Left lung (tissue), 4 donors: ENCODE measurements at regions not wholly inside any gene's neighbourhood (a gene's known extent, or its start where the extent isn't known, plus 50 kb on each side); places are given as distances from the start of the nearest gene placed in this dataset.

Experiments used
- ATAC-seq: fragments of 200-7000 bp; cut with Tn5 transposase; one replicate; pipeline ENCODE4 v1.9.1; 2020; ENCODE audit warnings: moderate library complexity
- DNase-seq, 4 donors: peaks; one replicate each; pipeline ENCODE4 v3.0.0-alpha.2; 2013 to 2020
- H3K27ac ChIP-seq, 2 donors: fragments of 200-600 bp; sonication (generic) in 1 of 2; one replicate each; pipeline versions ENCODE4 v1.5.0 to v1.8.0; 2020 to 2021
- H3K27me3 ChIP-seq, 2 donors: fragments of 200-600 bp; sonication (generic) in 1 of 2; one replicate each; pipeline versions ENCODE4 v1.5.0 to v1.8.0; 2020 to 2021
- H3K36me3 ChIP-seq, 2 donors: fragments of 200-600 bp; sonication (generic) in 1 of 2; one replicate each; pipeline versions ENCODE4 v1.5.0 to v1.8.0; 2020 to 2021
- H3K4me1 ChIP-seq, 2 donors: fragments of 200-600 bp; one replicate each; pipeline ENCODE4 v1.8.0; 2021
- H3K4me3 ChIP-seq, 2 donors: fragments of 200-600 bp; sonication (generic) in 1 of 2; one replicate each; pipeline versions ENCODE4 v1.5.0 to v1.8.0; 2020 to 2021; ENCODE audit warnings: mild to moderate bottlenecking in 1 of 2
- H3K9me3 ChIP-seq, 2 donors: fragments of 200-600 bp; sonication (generic) in 1 of 2; one replicate each; pipeline versions ENCODE4 v1.5.0 to v1.8.0; 2020 to 2021
- intact Hi-C, 2 donors: fragments of 100-400 bp; cut with DNase I; formaldehyde crosslinking; loops; one replicate each; pipeline versions ENCODE4 v1.11.2 to v1.14.2; 2022
- TF ChIP-seq, protein P1 (sequence below), 2 donors: fragments of 200-600 bp; sonication (generic) in 1 of 2; IDR thresholded peaks; one replicate each; pipeline versions ENCODE4 v1.5.0 to v1.8.0; 2021; ENCODE audit warnings: antibody characterized with exemption in 2 of 2
- donor health status: DM: no; HTN: yes; CAD: no.
- donor health status: DM: no; HTN: no; CAD: no.

DNA sequence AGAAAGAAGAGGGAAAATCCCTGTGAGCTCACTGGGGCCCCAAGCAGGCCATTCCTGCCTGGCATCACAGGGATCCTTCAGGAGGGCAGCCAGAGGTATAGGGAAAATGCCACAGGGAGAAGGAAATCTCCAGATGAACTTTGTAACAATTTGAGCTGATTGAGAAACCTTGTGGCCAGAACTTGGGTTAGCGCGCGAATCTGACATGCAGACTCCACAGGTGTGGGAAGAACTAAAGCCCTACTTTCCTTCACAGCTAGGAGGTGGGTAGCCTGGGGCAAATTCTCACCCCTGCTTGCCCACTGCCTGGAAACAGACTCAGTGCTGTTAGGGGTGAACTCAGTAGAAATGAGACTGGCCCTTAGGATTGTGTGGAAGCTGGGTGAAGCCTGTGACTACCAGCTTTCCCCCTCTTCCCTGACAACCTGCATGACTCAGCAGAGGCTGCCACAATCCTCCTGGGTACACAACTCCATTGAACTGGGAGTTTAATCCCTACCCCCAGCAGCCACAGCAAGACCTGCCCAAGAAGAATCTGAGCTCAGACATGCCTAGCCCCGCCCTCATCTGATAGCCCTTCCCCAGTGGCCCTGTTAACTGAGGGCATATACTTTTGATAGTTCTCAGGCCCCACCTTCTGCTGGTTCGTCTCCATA lies 57.2 kb upstream of the USP9Y start:
- Histone ChIP-seq H3K4me1 (no peaks in the 10 kb centered on the region), H3K9me3 (no peaks in the 10 kb centered on the region), H3K27ac (no peak overlapping the region), H3K36me3 (no peaks in the 10 kb centered on the region), H3K27me3 (no peaks in the 10 kb centered on the region), H3K4me3 (no peak overlapping the region)
- no peak for DNase-seq
- TF ChIP-seq, protein P1, sequence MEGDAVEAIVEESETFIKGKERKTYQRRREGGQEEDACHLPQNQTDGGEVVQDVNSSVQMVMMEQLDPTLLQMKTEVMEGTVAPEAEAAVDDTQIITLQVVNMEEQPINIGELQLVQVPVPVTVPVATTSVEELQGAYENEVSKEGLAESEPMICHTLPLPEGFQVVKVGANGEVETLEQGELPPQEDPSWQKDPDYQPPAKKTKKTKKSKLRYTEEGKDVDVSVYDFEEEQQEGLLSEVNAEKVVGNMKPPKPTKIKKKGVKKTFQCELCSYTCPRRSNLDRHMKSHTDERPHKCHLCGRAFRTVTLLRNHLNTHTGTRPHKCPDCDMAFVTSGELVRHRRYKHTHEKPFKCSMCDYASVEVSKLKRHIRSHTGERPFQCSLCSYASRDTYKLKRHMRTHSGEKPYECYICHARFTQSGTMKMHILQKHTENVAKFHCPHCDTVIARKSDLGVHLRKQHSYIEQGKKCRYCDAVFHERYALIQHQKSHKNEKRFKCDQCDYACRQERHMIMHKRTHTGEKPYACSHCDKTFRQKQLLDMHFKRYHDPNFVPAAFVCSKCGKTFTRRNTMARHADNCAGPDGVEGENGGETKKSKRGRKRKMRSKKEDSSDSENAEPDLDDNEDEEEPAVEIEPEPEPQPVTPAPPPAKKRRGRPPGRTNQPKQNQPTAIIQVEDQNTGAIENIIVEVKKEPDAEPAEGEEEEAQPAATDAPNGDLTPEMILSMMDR (IDR thresholded peaks at IDR 0.05), result no peak
- intact Hi-C loops, result no loop called here
- no peak for ATAC-seq

DNA sequence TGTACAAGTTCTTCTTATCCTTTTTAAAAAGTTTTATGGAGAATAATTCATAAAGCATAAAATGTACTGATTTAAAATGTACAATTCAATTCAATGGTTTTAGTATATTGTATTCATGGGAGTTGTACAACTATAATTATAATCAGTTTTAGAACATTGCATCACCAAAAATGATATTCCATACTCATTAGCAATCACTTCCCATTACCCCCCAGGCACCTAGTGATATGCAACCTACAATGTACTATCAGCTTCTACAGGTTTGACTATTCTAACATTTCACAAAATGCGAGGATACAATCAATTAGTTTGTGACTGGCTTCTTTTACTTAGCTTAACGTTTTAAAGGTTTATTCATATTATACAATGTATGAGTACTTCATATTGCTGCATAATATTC lies 49.9 kb upstream of the USP9Y start:
- H3K4me1 ChIP-seq, result no peaks in the 10 kb centered on the region
- TF ChIP-seq, protein P1 (IDR thresholded peaks at IDR 0.05), result no peak
- H3K36me3 ChIP-seq, result no peaks in the 10 kb centered on the region
- DNase-seq (no peak), ATAC-seq (no peak)
- no peaks in the 10 kb centered on the region for H3K27me3 ChIP-seq
- no peak overlapping the region for H3K27ac ChIP-seq
- intact Hi-C loops, result no loop called here
- H3K9me3 ChIP-seq, result no peaks in the 10 kb centered on the region
- H3K4me3 ChIP-seq, result no peak overlapping the region
